B cell (primary cell): ENCODE measurements at regions not wholly inside any gene's neighbourhood (a gene's known extent, or its start where the extent isn't known, plus 50 kb on each side); places are given as distances from the start of the nearest gene placed in this dataset.

ENCODE experiments used
- EZH2 ChIP-seq: IDR thresholded peaks from 2 replicates; pipeline ENCODE4 v1.6.1; 2012; ENCODE audit warnings: borderline replicate concordance, low read depth, mild to moderate bottlenecking, moderate library complexity, low read length; ENCODE audit not compliant: insufficient read depth, poor library complexity, severe bottlenecking
- TF ChIP-seq, protein P1 (sequence below): fragments of 200-600 bp; IDR thresholded peaks from one replicate; pipeline ENCODE4 v1.8.0; 2022; ENCODE audit warnings: antibody characterized with exemption, mild to moderate bottlenecking

DNA sequence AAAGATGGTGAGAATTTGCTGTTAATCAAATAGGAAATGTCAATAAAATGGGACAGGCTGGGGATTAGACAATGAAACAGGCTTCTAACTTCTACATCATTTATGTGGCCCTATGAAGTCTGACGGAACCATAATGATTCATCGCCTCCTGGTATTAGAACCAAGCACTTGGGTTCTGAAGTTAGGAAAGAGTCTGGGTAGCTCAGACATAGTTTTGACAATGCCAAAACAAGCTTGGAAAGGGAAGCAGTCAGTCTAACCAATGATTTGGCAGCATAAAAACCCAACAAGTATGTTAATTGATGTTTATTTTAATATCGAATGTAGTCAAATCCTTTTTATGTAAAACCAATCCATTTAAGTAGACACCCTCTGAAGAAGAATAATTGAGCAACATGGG is 160.8 kb upstream of the RSPO3 start:
- TF ChIP-seq, protein P1, sequence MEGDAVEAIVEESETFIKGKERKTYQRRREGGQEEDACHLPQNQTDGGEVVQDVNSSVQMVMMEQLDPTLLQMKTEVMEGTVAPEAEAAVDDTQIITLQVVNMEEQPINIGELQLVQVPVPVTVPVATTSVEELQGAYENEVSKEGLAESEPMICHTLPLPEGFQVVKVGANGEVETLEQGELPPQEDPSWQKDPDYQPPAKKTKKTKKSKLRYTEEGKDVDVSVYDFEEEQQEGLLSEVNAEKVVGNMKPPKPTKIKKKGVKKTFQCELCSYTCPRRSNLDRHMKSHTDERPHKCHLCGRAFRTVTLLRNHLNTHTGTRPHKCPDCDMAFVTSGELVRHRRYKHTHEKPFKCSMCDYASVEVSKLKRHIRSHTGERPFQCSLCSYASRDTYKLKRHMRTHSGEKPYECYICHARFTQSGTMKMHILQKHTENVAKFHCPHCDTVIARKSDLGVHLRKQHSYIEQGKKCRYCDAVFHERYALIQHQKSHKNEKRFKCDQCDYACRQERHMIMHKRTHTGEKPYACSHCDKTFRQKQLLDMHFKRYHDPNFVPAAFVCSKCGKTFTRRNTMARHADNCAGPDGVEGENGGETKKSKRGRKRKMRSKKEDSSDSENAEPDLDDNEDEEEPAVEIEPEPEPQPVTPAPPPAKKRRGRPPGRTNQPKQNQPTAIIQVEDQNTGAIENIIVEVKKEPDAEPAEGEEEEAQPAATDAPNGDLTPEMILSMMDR, result no peak
- TF ChIP-seq EZH2, result no peak
